Testis (tissue), 2 donors: ENCODE measurements at regions not wholly inside any gene's neighbourhood (a gene's known extent, or its start where the extent isn't known, plus 50 kb on each side); places are given as distances from the start of the nearest gene placed in this dataset.

ENCODE experiments used
- DNase-seq: peaks from one replicate; pipeline ENCODE4 v3.0.0-alpha.2; 2019
- H3K27ac ChIP-seq, 2 donors: fragments of 200-600 bp; sonication (generic); one replicate each; pipeline ENCODE4 v1.5.1; 2019
- H3K27me3 ChIP-seq: fragments of 200-600 bp; sonication (generic); one replicate; pipeline ENCODE4 v1.5.1; 2019
- H3K36me3 ChIP-seq: fragments of 200-600 bp; sonication (generic); one replicate; pipeline ENCODE4 v1.5.1; 2017; ENCODE audit warnings: low read depth; ENCODE audit errors: missing control alignments
- H3K4me1 ChIP-seq: fragments of 200-600 bp; sonication (generic); one replicate; pipeline ENCODE4 v1.5.1; 2019
- H3K4me3 ChIP-seq, 2 donors: fragments of 200-600 bp; sonication (generic); one replicate each; pipeline ENCODE4 v1.5.1; 2017 to 2019
- H3K9me3 ChIP-seq: fragments of 200-600 bp; sonication (generic); one replicate; pipeline ENCODE4 v1.5.1; 2017
- CTCF ChIP-seq, 3 experiments: fragments of 450-650 bp in 2 of 3; fragments of 200-600 bp in 1 of 3; sonication (generic) in 1 of 3; IDR thresholded peaks; one replicate each; pipeline ENCODE4 v1.5.1; 2016 to 2019; ENCODE audit warnings: antibody characterized with exemption in 3 of 3, mild to moderate bottlenecking in 2 of 3, moderate library complexity in 1 of 3
- POLR2A ChIP-seq: fragments of 450-650 bp; IDR thresholded peaks from one replicate; pipeline ENCODE4 v1.6.1; 2017; ENCODE audit warnings: antibody characterized with exemption, mild to moderate bottlenecking, moderate library complexity
- WGBS, 2 donors: methylation state at CpG; one replicate each; pipeline ENCODE4 v1.1.5; 2018; 5-methylcytosine and 5-hydroxymethylcytosine counted together
- intact Hi-C: fragments of 100-400 bp; cut with DNase I; formaldehyde crosslinking; loops from one replicate; pipeline ENCODE4 v1.15.1; 2023; ENCODE audit warnings: low total_unique reads

- intact Hi-C loops, result no loop called here
- no peaks in the 10 kb centered on the region for H3K36me3 ChIP-seq
- DNase-seq, result no peak
- no peak overlapping the region for H3K4me3 ChIP-seq
- H3K27me3 ChIP-seq, result no peaks in the 10 kb centered on the region
- WGBS, 2 donors, result 86 to 95% methylated on average over 2 of the region's 2 CpGs
- peaks cover 5% of the 10 kb centered on the region for H3K4me1 ChIP-seq
- no peaks in the 10 kb centered on the region for H3K9me3 ChIP-seq
- H3K27ac ChIP-seq, result no peak overlapping the region
- no peak for TF ChIP-seq CTCF (IDR thresholded peaks at IDR 0.05)
- TF ChIP-seq POLR2A, result no peak
Observed at GRCh38 chr2:240208096-240208495, 67.6 kb upstream of the OTOS start.

GRCh38 chr2:240208631-240209211, 68.3 kb upstream of the OTOS start:
- intact Hi-C loops, result no loop called here
- Histone ChIP-seq H3K27ac (no peak overlapping the region), H3K4me3 (no peak overlapping the region), H3K36me3 (no peaks in the 10 kb centered on the region), H3K27me3 (no peaks in the 10 kb centered on the region), H3K9me3 (no peaks in the 10 kb centered on the region), H3K4me1 (peaks cover 10% of the 10 kb centered on the region)
- DNase-seq, result no peak
- 86 to 89% methylated on average over 11 to 14 of the region's 14 CpGs for WGBS, 2 donors
- TF ChIP-seq POLR2A (no peak), CTCF (IDR thresholded peaks at IDR 0.05) (no peak)

GRCh38 chr2:240209493-240209892, 69.0 kb upstream of the OTOS start:
- intact Hi-C loops, result no loop called here

GRCh38 chr2:240210198-240210965, 69.9 kb upstream of the OTOS start:
- Histone ChIP-seq H3K36me3 (no peaks in the 10 kb centered on the region), H3K4me1 (peaks cover 15% of the 10 kb centered on the region), H3K27me3 (no peaks in the 10 kb centered on the region), H3K9me3 (no peaks in the 10 kb centered on the region), H3K4me3 (no peak overlapping the region), H3K27ac (no peak overlapping the region)
- intact Hi-C loops, result no loop called here
- WGBS, 2 donors, result 87 to 91% methylated on average over 19 to 22 of the region's 22 CpGs
- DNase-seq, result no peak
- no peak for TF ChIP-seq POLR2A
- TF ChIP-seq CTCF (IDR thresholded peaks at IDR 0.05), result no peak

More at GRCh38 chr2:240209493-240209892, 69.0 kb upstream of the OTOS start:
- TF ChIP-seq CTCF (IDR thresholded peaks at IDR 0.05) (no peak), POLR2A (no peak)
- Histone ChIP-seq H3K27me3 (no peaks in the 10 kb centered on the region), H3K4me1 (peaks cover 15% of the 10 kb centered on the region), H3K4me3 (no peak overlapping the region), H3K9me3 (no peaks in the 10 kb centered on the region), H3K36me3 (no peaks in the 10 kb centered on the region), H3K27ac (no peak overlapping the region)
- WGBS, 2 donors, result 87% methylated on average over 4 to 9 of the region's 9 CpGs
- DNase-seq, result peak; percentile 6
